HPDE6-E6E7 (cell line): ENCODE measurements at regions not wholly inside any gene's neighbourhood (a gene's known extent, or its start where the extent isn't known, plus 50 kb on each side); places are given as distances from the start of the nearest gene placed in this dataset.

Source experiments
- DNase-seq: peaks from one replicate; pipeline ENCODE4 v3.0.0; 2011; ENCODE audit warnings: missing footprints; ENCODE audit errors: extremely low spot score

GRCh38 chr3:96169111-96169766 is 645.2 kb upstream of the EPHA6 start:
- DNase-seq = no peak

GRCh38 chr3:96172917-96173316 is 641.5 kb upstream of the EPHA6 start:
- no peak for DNase-seq

GRCh38 chr3:96175500-96175899 is 638.9 kb upstream of the EPHA6 start:
- DNase-seq = no peak

- no peak for DNase-seq
These were observed 631.6 kb upstream of the EPHA6 start for GRCh38 chr3:96182756-96183155.

GRCh38 chr3:96183871-96184270 is 630.5 kb upstream of the EPHA6 start:
- no peak for DNase-seq

GRCh38 chr3:96190024-96190616 is 624.3 kb upstream of the EPHA6 start:
- no peak for DNase-seq

GRCh38 chr3:96192966-96193550 is 621.3 kb upstream of the EPHA6 start:
- no peak for DNase-seq

- DNase-seq = no peak
These were observed 613.5 kb upstream of the EPHA6 start for GRCh38 chr3:96200897-96201296.

GRCh38 chr3:96201463-96201862 is 612.9 kb upstream of the EPHA6 start:
- DNase-seq = no peak

- DNase-seq = no peak
These were observed 612.2 kb upstream of the EPHA6 start for GRCh38 chr3:96202181-96202580.

- DNase-seq = peak; percentile 73
These were observed 604.7 kb upstream of the EPHA6 start for GRCh38 chr3:96209699-96210098.

- no peak for DNase-seq
These were observed 601.0 kb upstream of the EPHA6 start for GRCh38 chr3:96213393-96213792.

- DNase-seq = no peak
These were observed 599.5 kb upstream of the EPHA6 start for GRCh38 chr3:96214941-96215340.

GRCh38 chr3:96225494-96225893 is 588.9 kb upstream of the EPHA6 start:
- no peak for DNase-seq

- DNase-seq = no peak
These were observed 580.7 kb upstream of the EPHA6 start for GRCh38 chr3:96233679-96234078.

GRCh38 chr3:96236522-96236921 is 577.9 kb upstream of the EPHA6 start:
- DNase-seq = no peak

GRCh38 chr3:96259299-96259698 is 555.1 kb upstream of the EPHA6 start:
- no peak for DNase-seq

GRCh38 chr3:96264701-96265100 is 549.7 kb upstream of the EPHA6 start:
- no peak for DNase-seq

GRCh38 chr3:96266395-96267190 is 547.8 kb upstream of the EPHA6 start:
- DNase-seq = peak; percentile 67

- no peak for DNase-seq
These were observed 546.8 kb upstream of the EPHA6 start for GRCh38 chr3:96267577-96267976.

GRCh38 chr3:96294143-96294542 is 520.3 kb upstream of the EPHA6 start:
- no peak for DNase-seq

- DNase-seq = no peak
These were observed 513.7 kb upstream of the EPHA6 start for GRCh38 chr3:96300743-96301142.

- DNase-seq = no peak
These were observed 495.2 kb upstream of the EPHA6 start for GRCh38 chr3:96319166-96319565.
